BE2C (cell line): ENCODE measurements at regions not wholly inside any gene's neighbourhood (a gene's known extent, or its start where the extent isn't known, plus 50 kb on each side); places are given as distances from the start of the nearest gene placed in this dataset.

Source experiments
- DNase-seq: peaks from one replicate; pipeline ENCODE4 v3.0.0-alpha.2; 2020
- H3K27me3 ChIP-seq: fragments of 250-450 bp; sonication (Bioruptor Pico); 2 replicates; pipeline ENCODE4 v1.5.1; 2020; ENCODE audit warnings: mild to moderate bottlenecking
- H3K36me3 ChIP-seq: fragments of 250-450 bp; sonication (Bioruptor Pico); 2 replicates; pipeline ENCODE4 v1.5.1; 2020; ENCODE audit warnings: mild to moderate bottlenecking
- H3K4me1 ChIP-seq: fragments of 250-450 bp; sonication (Bioruptor Pico); 2 replicates; pipeline ENCODE4 v1.5.1; 2020
- H3K4me3 ChIP-seq: 2 replicates; pipeline ENCODE4 v1.5.1; 2011; ENCODE audit warnings: low read depth, low read length
- H3K9me3 ChIP-seq: fragments of 250-450 bp; sonication (Bioruptor Pico); 2 replicates; pipeline ENCODE4 v1.5.1; 2020
- CTCF ChIP-seq: IDR thresholded peaks from 2 replicates; pipeline ENCODE4 v1.5.1; 2012; ENCODE audit warnings: mild to moderate bottlenecking, low read depth, low read length

GRCh38 chr2:222782201-222782730 is 78.6 kb upstream of the ACSL3 start:
- no peaks in the 10 kb centered on the region for H3K27me3 ChIP-seq
- H3K4me3 ChIP-seq = no peak overlapping the region
- H3K4me1 ChIP-seq = no peaks in the 10 kb centered on the region
- no peak for DNase-seq
- H3K36me3 ChIP-seq = no peaks in the 10 kb centered on the region
- TF ChIP-seq CTCF = no peak
- H3K9me3 ChIP-seq = no peaks in the 10 kb centered on the region

GRCh38 chr2:222783592-222783991 is 77.2 kb upstream of the ACSL3 start:
- no peak overlapping the region for H3K4me3 ChIP-seq
- H3K9me3 ChIP-seq = no peaks in the 10 kb centered on the region
- no peaks in the 10 kb centered on the region for H3K36me3 ChIP-seq
- H3K27me3 ChIP-seq = no peaks in the 10 kb centered on the region
- no peaks in the 10 kb centered on the region for H3K4me1 ChIP-seq
- DNase-seq = no peak
- no peak for TF ChIP-seq CTCF

- H3K9me3 ChIP-seq = no peaks in the 10 kb centered on the region
- H3K27me3 ChIP-seq = no peaks in the 10 kb centered on the region
- no peaks in the 10 kb centered on the region for H3K36me3 ChIP-seq
- H3K4me1 ChIP-seq = no peaks in the 10 kb centered on the region
- DNase-seq = no peak
- no peak overlapping the region for H3K4me3 ChIP-seq
- TF ChIP-seq CTCF = no peak
These were observed 69.9 kb upstream of the ACSL3 start for GRCh38 chr2:222790932-222791331.

- Histone ChIP-seq H3K4me1 (no peaks in the 10 kb centered on the region; the same call in 1 of the 2 replicates), H3K9me3 (no peaks in the 10 kb centered on the region), H3K27me3 (no peaks in the 10 kb centered on the region), H3K4me3 (no peak overlapping the region), H3K36me3 (no peaks in the 10 kb centered on the region)
- DNase-seq = no peak
- TF ChIP-seq CTCF = no peak
These were observed 68.7 kb upstream of the ACSL3 start for GRCh38 chr2:222792001-222792611.

- no peaks in the 10 kb centered on the region for H3K27me3 ChIP-seq
- no peaks in the 10 kb centered on the region for H3K9me3 ChIP-seq
- no peak for DNase-seq
These were observed 66.0 kb upstream of the ACSL3 start for GRCh38 chr2:222794585-222795449.

More at GRCh38 chr2:222794585-222795449, 66.0 kb upstream of the ACSL3 start:
- Histone ChIP-seq H3K36me3 (no peaks in the 10 kb centered on the region), H3K4me3 (no peak overlapping the region), H3K4me1 (no peaks in the 10 kb centered on the region; the same call in 1 of the 2 replicates)
- no peak for TF ChIP-seq CTCF
